ENCODE measurements at regions not wholly inside any gene's neighbourhood (a gene's known extent, or its start where the extent isn't known, plus 50 kb on each side); places are given as distances from the start of the nearest gene placed in this dataset.

DNA sequence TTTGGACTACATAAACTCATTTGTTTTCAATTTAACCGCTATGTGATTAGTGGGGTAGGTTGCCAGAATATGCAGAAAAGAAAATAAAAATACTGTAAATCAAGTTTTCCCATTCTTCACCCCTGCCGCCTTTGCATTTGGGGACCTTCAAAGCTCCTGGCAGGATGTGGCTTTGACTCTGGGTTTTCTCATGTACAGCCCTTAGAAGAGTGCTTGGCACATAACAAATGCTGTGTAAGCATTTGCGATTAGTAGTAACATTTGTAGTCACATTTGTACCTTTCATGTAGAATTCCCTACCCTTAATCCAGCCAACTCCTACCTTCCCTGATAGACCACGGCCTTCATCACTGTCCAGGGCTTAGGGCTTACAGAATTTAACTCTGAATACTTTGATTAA, 262.6 kb downstream of the MREG start:
- TF ChIP-seq CTCF (IDR thresholded peaks at IDR 0.05) (no peak), POLR2A (IDR thresholded peaks at IDR 0.05) (no peak)

Data from body of pancreas (tissue), 4 donors.